ENCODE measurements at regions not wholly inside any gene's neighbourhood (a gene's known extent, or its start where the extent isn't known, plus 50 kb on each side); places are given as distances from the start of the nearest gene placed in this dataset.

DNA sequence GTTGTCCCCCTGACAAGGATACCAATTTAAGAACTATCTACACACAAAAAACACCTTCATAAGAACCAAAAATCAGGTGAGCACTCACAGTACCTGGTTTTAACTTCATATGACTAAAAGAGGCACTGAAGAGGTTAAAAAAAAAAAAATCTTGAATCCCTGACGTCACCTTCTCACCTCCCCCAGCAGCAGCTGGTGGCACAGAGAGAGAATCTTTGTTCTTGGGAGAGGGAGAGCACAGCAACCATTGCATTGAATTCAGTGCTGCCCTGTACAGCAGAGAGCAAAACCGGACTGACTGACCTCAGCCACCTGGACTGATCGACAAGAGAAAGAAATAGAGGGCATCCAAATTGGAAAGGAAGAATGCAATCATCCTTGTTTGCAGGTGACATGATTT, 566.0 kb downstream of the TMX3 start:
- Histone ChIP-seq H3K27ac (ENCODE audit: low read depth, low read length) (no peak overlapping the region), H2BK5ac (ENCODE audit: low read depth, low read length) (no peak overlapping the region), H3K14ac (ENCODE audit: insufficient read length) (no peak overlapping the region), H2BK12ac (ENCODE audit: low read depth, low read length) (no peak overlapping the region; the same call in 1 of the 2 replicates), H4K8ac (ENCODE audit: extremely low read depth, insufficient read depth, low read length) (no peak overlapping the region), H3K23me2 (ENCODE audit: low read depth, low read length) (no peaks in the 10 kb centered on the region), H3K4me1 (replicated peaks in 1 of 4; ENCODE audit: control insufficient read depth in 3 of 4, insufficient read depth in 4 of 4, low read length in 3 of 4) (peaks cover 0 to 2% (median 0%) of the 10 kb centered on the region in 4 experiments; a peak in 1 of 7 replicates), H3K9ac (replicated peaks in 1 of 4; ENCODE audit: extremely low read depth in 1 of 4, low read depth in 3 of 4, low read length in 3 of 4) (no peak overlapping the region; a peak in 1 of 7 replicates), H3K4ac (replicated peaks; ENCODE audit: insufficient read length, low read depth, low read length) (no peak overlapping the region), H2BK15ac (ENCODE audit: low read length) (no peak overlapping the region), H3K9me3 (ENCODE audit: insufficient read depth in 2 of 2, low read depth in 1 of 2, low read length in 1 of 2) (no peaks in the 10 kb centered on the region), H2BK20ac (ENCODE audit: low read length) (0 out of 2 replicates have a peak overlapping the region, but pooled peaks have one; percentile 21), H3K79me1 (ENCODE audit: low read depth, low read length) (no peaks in the 10 kb centered on the region), H3K27me3 (replicated peaks in 1 of 4; ENCODE audit: control insufficient read depth in 3 of 4, extremely low read depth in 1 of 4, insufficient read depth in 3 of 4, low read length in 3 of 4) (no peaks in the 10 kb centered on the region), H4K20me1 (replicated peaks in 1 of 2; ENCODE audit: control insufficient read depth in 1 of 2, insufficient read depth in 2 of 2, low read length in 2 of 2) (no peaks in the 10 kb centered on the region), H2AK5ac (ENCODE audit: low read depth, low read length) (no peak overlapping the region), H3K36me3 (ENCODE audit: control insufficient read depth in 2 of 4, insufficient read depth in 4 of 4, low read length in 3 of 4) (no peaks in the 10 kb centered on the region), H3K4me2 (ENCODE audit: insufficient read depth in 1 of 2, low read depth in 2 of 2, low read length in 2 of 2) (peak overlapping the region in 1 of 2 experiments; percentile 37; a peak in 1 of 4 replicates), H3K23ac (ENCODE audit: insufficient read length) (no peak overlapping the region), H2BK120ac (replicated peaks; ENCODE audit: low read depth, low read length) (no peak overlapping the region), H4K5ac (ENCODE audit: insufficient read length, low read depth, low read length) (no peak overlapping the region), H2AFZ (ENCODE audit: low read length) (0 out of 2 replicates have a peak overlapping the region, but pooled peaks have one; percentile 79), H4K91ac (replicated peaks; ENCODE audit: insufficient read length, low read length) (no peak overlapping the region), H3K79me2 (ENCODE audit: control insufficient read depth in 1 of 2, insufficient read depth in 2 of 2, low read length in 2 of 2) (no peaks in the 10 kb centered on the region), H3K56ac (replicated peaks; ENCODE audit: insufficient read length, low read depth, low read length) (no peak overlapping the region), H3K4me3 (ENCODE audit: extremely low read depth in 1 of 4, insufficient read depth in 2 of 4, low read depth in 3 of 4, low read length in 4 of 4) (no peak overlapping the region), H3K18ac (ENCODE audit: extremely low read depth, low read length) (no peak overlapping the region)
- no peak for DNase-seq (ENCODE audit: low read depth in 1 of 2, low spot score in 2 of 2)
- no peak for FAIRE-seq
- WGBS, 2 experiments (ENCODE audit: extremely low coverage in 1 of 2, insufficient coverage in 1 of 2, insufficient read length in 1 of 2, insufficient replicate concordance in 2 of 2, low coverage in 1 of 2, low lambda C conversion rate in 2 of 2, missing lambda C conversion rate in 1 of 2): 59% methylated on average over 3 of the region's 3 CpGs; no CpG with 5 or more reads in 1 of the 2 experiments
- ChIA-PET POLR2A (ENCODE audit: partially characterized antibody) (no interaction called here), CTCF (ENCODE audit: partially characterized antibody) (no interaction called here)
- TF ChIP-seq SRF (IDR thresholded peaks at IDR 0.05; ENCODE audit: low read depth, low read length): no peak
- TF ChIP-seq SAP30 (IDR thresholded peaks at IDR 0.05; ENCODE audit: insufficient read depth, insufficient replicate concordance, low read length): no peak
- TF ChIP-seq JUND (IDR thresholded peaks at IDR 0.05; ENCODE audit: low read length): 0 out of 2 replicates have a peak, but pooled peaks have one; percentile 9
- no peak for TF ChIP-seq TEAD4 (IDR thresholded peaks at IDR 0.05; ENCODE audit: low read depth, low read length)
- TF ChIP-seq POLR2AphosphoS5 (IDR thresholded peaks at IDR 0.05; ENCODE audit: low read depth, low read length): no peak
- no peak for TF ChIP-seq GABPA (IDR thresholded peaks at IDR 0.05; ENCODE audit: borderline replicate concordance, insufficient read depth, low read length)
- no peak for TF ChIP-seq CBX5 (IDR thresholded peaks at IDR 0.05; ENCODE audit: low read depth, low read length)
- TF ChIP-seq, protein P1, sequence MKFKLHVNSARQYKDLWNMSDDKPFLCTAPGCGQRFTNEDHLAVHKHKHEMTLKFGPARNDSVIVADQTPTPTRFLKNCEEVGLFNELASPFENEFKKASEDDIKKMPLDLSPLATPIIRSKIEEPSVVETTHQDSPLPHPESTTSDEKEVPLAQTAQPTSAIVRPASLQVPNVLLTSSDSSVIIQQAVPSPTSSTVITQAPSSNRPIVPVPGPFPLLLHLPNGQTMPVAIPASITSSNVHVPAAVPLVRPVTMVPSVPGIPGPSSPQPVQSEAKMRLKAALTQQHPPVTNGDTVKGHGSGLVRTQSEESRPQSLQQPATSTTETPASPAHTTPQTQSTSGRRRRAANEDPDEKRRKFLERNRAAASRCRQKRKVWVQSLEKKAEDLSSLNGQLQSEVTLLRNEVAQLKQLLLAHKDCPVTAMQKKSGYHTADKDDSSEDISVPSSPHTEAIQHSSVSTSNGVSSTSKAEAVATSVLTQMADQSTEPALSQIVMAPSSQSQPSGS (IDR thresholded peaks at IDR 0.05; ENCODE audit: low read length): peak; percentile 80; the same call in 1 of the 2 replicates
- TF ChIP-seq CREB1 (IDR thresholded peaks at IDR 0.05): peak; percentile 68
